Ovary (tissue), 3 donors: ENCODE measurements at regions not wholly inside any gene's neighbourhood (a gene's known extent, or its start where the extent isn't known, plus 50 kb on each side); places are given as distances from the start of the nearest gene placed in this dataset.

Experiments used
- CTCF ChIP-seq, 3 donors: fragments of 450-650 bp in 2 of 3; fragments of 200-600 bp in 1 of 3; IDR thresholded peaks; one replicate each; pipeline versions ENCODE4 v1.5.1 to v1.8.0; 2016 to 2022; ENCODE audit warnings: antibody characterized with exemption in 3 of 3, mild to moderate bottlenecking in 1 of 3
- POLR2A ChIP-seq: fragments of 450-650 bp; IDR thresholded peaks from one replicate; pipeline ENCODE4 v1.6.1; 2017; ENCODE audit warnings: antibody characterized with exemption, mild to moderate bottlenecking, moderate library complexity
- donor health status: DM: no; HTN: no; CAD: no.

GRCh38 chr13:47019977-47020376 lies 123.1 kb upstream of the HTR2A start:
- TF ChIP-seq CTCF (IDR thresholded peaks at IDR 0.05) (no peak), POLR2A (no peak)
